Psoas muscle (tissue), 7 donors: ENCODE measurements at regions not wholly inside any gene's neighbourhood (a gene's known extent, or its start where the extent isn't known, plus 50 kb on each side); places are given as distances from the start of the nearest gene placed in this dataset.
A peak's percentile ranks its signal among the peaks of the same experiment; 100 is the strongest.

Source experiments
- ATAC-seq, 4 donors: fragments of 200-7000 bp; cut with Tn5 transposase; one replicate each; pipeline ENCODE4 v1.9.1; 2020; ENCODE audit warnings: moderate library complexity in 3 of 4, mild to moderate bottlenecking in 2 of 4
- DNase-seq, 2 donors: peaks; one replicate each; pipeline ENCODE4 v3.0.0-alpha.2; 2020
- H3K27ac ChIP-seq: fragments of 200-600 bp; one replicate; pipeline ENCODE4 v1.8.0; 2022
- H3K27me3 ChIP-seq, 3 donors: fragments of 200-600 bp in 1 of 3; one replicate each; pipeline versions ENCODE4 v1.6.1 to v1.8.0; 2013 to 2022; ENCODE audit warnings: low read length in 2 of 3, mild to moderate bottlenecking in 2 of 3, moderate library complexity in 1 of 3; ENCODE audit not compliant: insufficient read depth in 3 of 3
- H3K36me3 ChIP-seq, 2 donors: fragments of 200-600 bp in 1 of 2; one replicate each; pipeline versions ENCODE4 v1.6.1 to v1.8.0; 2013 to 2022; ENCODE audit warnings: low read depth in 1 of 2, mild to moderate bottlenecking in 1 of 2, moderate library complexity in 1 of 2; ENCODE audit not compliant: insufficient read depth in 1 of 2
- H3K4me1 ChIP-seq: fragments of 200-600 bp; one replicate; pipeline ENCODE4 v1.8.0; 2022
- H3K4me3 ChIP-seq: fragments of 200-600 bp; one replicate; pipeline ENCODE4 v1.8.0; 2022; ENCODE audit warnings: mild to moderate bottlenecking
- H3K9me3 ChIP-seq: fragments of 200-600 bp; one replicate; pipeline ENCODE4 v1.8.0; 2022
- WGBS, 3 donors: extraction: QIAGEN DNeasy Blood & Tissue Kit; methylation state at CpG; one replicate each; pipeline versions ENCODE4 v1.1.6 to v1.1.7; 2013; 5-methylcytosine and 5-hydroxymethylcytosine counted together
- intact Hi-C, 2 donors: fragments of 100-400 bp; cut with DNase I; formaldehyde crosslinking; loops; one replicate each; pipeline versions ENCODE4 v1.11.0 to v1.14.2; 2022
- TF ChIP-seq, protein P1 (sequence below): fragments of 200-600 bp; IDR thresholded peaks from one replicate; pipeline ENCODE4 v1.8.0; 2022; ENCODE audit warnings: antibody characterized with exemption
- donor health status: healthy with polysubstance abuse.
- donor health status: DM: no; HTN: no; CAD: no; lungs with moderate emphysema.
- donor health status: Bipolar disorder and iron deficiency.
- donor health status: healthy.
- donor health status: DM: yes; HTN: yes; CAD: no.
- donor health status: DM: no; HTN: no; CAD: no.
- donor health status: DM: yes; HTN: yes; CAD: no.

DNA sequence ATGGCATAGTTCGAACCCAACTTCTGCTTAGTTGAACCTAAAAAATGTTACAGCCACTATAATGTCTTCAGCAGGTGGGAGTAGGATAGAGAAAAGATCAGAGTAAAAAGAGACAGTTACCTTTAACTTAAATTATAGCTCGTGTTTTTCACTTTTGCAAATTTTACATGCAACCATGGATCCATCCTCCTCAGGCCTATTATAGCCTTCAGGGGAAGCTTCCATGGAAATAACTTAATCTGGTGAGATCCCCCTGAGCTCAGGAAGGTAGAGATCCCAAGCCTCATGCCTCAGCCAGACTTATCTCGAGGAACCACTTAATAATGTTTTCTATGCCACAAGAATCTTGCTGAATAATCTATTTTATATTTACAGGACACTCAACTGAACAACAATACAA lies 159.4 kb upstream of the FAM3C start:
- ATAC-seq: no peak
- Histone ChIP-seq H3K9me3 (no peaks in the 10 kb centered on the region), H3K36me3 (no peaks in the 10 kb centered on the region), H3K27me3 (peaks cover 0 to 2% (median 0%) of the 10 kb centered on the region in 3 donors), H3K4me3 (no peak overlapping the region), H3K27ac (no peak overlapping the region), H3K4me1 (no peaks in the 10 kb centered on the region)
- no peak for DNase-seq
- TF ChIP-seq, protein P1, sequence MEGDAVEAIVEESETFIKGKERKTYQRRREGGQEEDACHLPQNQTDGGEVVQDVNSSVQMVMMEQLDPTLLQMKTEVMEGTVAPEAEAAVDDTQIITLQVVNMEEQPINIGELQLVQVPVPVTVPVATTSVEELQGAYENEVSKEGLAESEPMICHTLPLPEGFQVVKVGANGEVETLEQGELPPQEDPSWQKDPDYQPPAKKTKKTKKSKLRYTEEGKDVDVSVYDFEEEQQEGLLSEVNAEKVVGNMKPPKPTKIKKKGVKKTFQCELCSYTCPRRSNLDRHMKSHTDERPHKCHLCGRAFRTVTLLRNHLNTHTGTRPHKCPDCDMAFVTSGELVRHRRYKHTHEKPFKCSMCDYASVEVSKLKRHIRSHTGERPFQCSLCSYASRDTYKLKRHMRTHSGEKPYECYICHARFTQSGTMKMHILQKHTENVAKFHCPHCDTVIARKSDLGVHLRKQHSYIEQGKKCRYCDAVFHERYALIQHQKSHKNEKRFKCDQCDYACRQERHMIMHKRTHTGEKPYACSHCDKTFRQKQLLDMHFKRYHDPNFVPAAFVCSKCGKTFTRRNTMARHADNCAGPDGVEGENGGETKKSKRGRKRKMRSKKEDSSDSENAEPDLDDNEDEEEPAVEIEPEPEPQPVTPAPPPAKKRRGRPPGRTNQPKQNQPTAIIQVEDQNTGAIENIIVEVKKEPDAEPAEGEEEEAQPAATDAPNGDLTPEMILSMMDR: no peak
- intact Hi-C loops: no loop called here
- WGBS, 3 donors: 76 to 82% (median 76%) methylated on average over 3 of the region's 3 CpGs

DNA sequence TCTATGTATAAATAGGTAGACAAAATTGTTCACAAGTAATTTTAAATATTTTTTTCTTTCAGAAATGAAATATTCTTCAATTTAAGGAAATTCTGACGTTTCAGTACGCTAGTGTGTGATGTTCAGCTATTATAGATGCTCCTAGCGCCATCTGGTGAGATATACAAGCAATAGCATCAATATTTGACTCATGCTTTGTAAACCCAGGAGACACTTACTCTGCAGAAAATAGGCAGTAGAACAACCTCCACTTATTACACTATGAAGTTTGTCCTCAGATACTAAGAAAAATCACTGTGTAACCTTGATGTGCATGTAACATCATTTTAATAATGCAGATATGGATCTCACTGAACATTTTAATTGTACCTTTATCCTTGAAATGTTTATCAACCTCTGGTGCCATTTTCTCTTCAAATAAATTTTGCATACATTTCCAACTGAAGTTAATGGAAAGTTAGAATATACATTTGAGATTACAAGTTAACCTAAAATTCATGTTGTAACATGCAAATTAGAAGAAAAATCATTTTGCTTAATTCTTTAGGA lies 151.5 kb upstream of the FAM3C start:
- Histone ChIP-seq H3K27ac (no peak overlapping the region), H3K4me3 (no peak overlapping the region), H3K4me1 (no peaks in the 10 kb centered on the region), H3K36me3 (no peaks in the 10 kb centered on the region), H3K9me3 (no peaks in the 10 kb centered on the region), H3K27me3 (peaks cover 0 to 2% (median 0%) of the 10 kb centered on the region in 3 donors)
- WGBS, 3 donors: 0 to 3% (median 1%) methylated on average over 3 of the region's 3 CpGs
- peak in 3 of 4 donors; percentile 69 to 85 (median 76) for ATAC-seq
- TF ChIP-seq, protein P1: peak; percentile 77
- no peak for DNase-seq
- intact Hi-C loops: loop anchor here (1.0 to 10.0 kb wide), 3 partner anchors 153 to 181 kb away; partner anchors contain the start of gene FAM3C (in 1 of the 2)

DNA sequence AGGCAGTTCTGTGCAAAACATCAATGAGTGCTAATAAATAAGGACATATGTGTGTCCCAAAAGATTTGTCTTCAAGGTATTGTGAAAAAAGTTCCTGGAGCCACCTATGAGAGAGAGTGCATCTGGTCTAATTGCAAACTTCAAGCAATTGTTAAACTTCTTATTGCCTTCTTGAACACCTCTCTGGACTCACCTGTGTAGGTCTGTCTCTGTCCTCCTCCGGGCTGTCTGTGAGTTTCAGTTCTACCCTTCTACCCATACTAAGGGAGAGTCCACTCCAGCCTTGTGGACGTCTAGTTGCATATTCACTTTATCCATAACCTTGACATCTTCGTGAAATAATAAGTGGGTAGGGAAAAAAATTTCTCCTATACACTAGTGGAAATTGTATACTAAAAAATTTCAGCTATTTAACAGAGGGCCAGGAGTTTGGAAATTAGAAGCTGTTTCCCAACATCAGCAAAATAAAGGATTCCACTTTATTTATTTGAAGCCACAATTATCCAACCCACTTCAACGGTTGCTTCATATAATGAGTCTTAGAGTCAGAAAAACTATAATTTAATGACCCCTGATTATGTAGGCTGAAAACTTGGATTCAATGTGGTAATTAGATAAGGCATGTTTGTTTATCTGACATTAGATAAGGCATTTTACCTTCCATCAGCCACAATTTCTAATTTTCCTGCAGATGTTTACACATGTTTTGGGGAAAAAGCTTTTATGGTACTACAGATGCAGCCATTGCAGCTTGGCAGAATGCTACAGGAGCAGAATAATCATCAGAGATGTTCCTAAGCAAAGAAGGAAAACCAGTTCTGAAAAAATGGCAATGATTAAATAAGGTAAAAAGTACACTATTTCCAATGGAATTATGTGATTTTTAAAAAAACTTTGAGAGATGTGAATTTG lies 150.8 kb upstream of the FAM3C start:
- H3K4me3 ChIP-seq: no peak overlapping the region
- H3K27me3 ChIP-seq: no peaks in the 10 kb centered on the region
- TF ChIP-seq, protein P1: no peak
- no peak overlapping the region for H3K27ac ChIP-seq
- ATAC-seq (no peak), DNase-seq (no peak)
- intact Hi-C loops: loop anchor here (1.0 to 10.0 kb wide), 3 partner anchors 152 to 181 kb away; partner anchors contain the start of gene FAM3C (in 1 of the 2)
- no peaks in the 10 kb centered on the region for H3K4me1 ChIP-seq
- no peaks in the 10 kb centered on the region for H3K36me3 ChIP-seq
- H3K9me3 ChIP-seq: no peaks in the 10 kb centered on the region
- 75 to 84% (median 83%) methylated on average over 4 of the region's 4 CpGs for WGBS, 3 donors

DNA sequence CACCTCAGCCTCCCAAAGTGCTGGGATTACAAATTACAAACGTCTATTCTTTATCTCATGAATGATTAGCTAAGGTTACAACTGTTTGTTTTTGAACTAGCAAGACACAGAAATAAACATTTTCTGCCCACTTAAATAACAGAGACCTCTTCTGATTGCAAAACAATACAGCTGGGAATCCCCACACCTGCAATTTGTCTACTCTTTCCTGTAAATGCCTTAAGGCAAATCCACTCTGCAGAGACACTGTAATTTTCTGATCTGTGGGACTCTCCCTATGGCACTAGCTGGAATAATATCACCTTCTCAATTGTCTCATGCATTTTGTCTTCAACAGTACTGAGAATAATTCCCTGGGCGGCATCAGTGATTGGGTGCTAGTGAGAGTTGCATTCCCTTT lies 149.3 kb upstream of the FAM3C start:
- DNase-seq (no peak), ATAC-seq (no peak)
- H3K9me3 ChIP-seq: no peaks in the 10 kb centered on the region
- no peaks in the 10 kb centered on the region for H3K4me1 ChIP-seq
- 75 to 79% (median 79%) methylated on average over 2 of the region's 2 CpGs for WGBS, 3 donors
- H3K27me3 ChIP-seq: no peaks in the 10 kb centered on the region
- TF ChIP-seq, protein P1: no peak
- intact Hi-C loops: loop anchor here in 1 of 2 donors (10.0 kb wide), 1 partner anchor 151 kb away; the partner anchor contains the start of gene FAM3C
- no peak overlapping the region for H3K27ac ChIP-seq
- no peak overlapping the region for H3K4me3 ChIP-seq
- H3K36me3 ChIP-seq: no peaks in the 10 kb centered on the region
